HEK293 (cell line): ENCODE measurements at regions not wholly inside any gene's neighbourhood (a gene's known extent, or its start where the extent isn't known, plus 50 kb on each side); places are given as distances from the start of the nearest gene placed in this dataset.

ENCODE experiments used
- CTCF ChIA-PET: fragments of 350-600 bp; formaldehyde crosslinking; extraction: SDS; loops from one replicate; lab custom pipeline; 2021; ENCODE audit warnings: antibody characterized with exemption; lab: Yijun Ruan, JAX
- POLR2A ChIA-PET: fragments of 300-600 bp; formaldehyde crosslinking; extraction: SDS; loops from one replicate; lab custom pipeline; 2020; ENCODE audit warnings: antibody characterized with exemption, inconsistent platforms; lab: Yijun Ruan, JAX
- H3K27ac ChIP-seq: fragments of 200-500 bp; sonication (Bioruptor generic); 2 replicates; pipeline ENCODE4 v1.5.1; 2014; ENCODE audit warnings: low read depth, low read length, control low read depth, inconsistent platforms; ENCODE audit errors: extremely low read depth
- H3K36me3 ChIP-seq, 2 experiments: fragments of 200-500 bp in 1 of 2; sonication (Bioruptor generic) in 1 of 2; 1 replicate in 1 of 2; 2 replicates in 1 of 2; pipeline ENCODE4 v1.5.1; 2014 to 2017; ENCODE audit warnings: inconsistent platforms in 2 of 2, low read length in 2 of 2; ENCODE audit not compliant: control insufficient read depth in 2 of 2, insufficient read depth in 1 of 2
- H3K4me1 ChIP-seq: fragments of 200-500 bp; sonication (Bioruptor generic); 2 replicates; pipeline ENCODE4 v1.5.1; 2014; ENCODE audit warnings: mild to moderate bottlenecking, low read length, inconsistent platforms; ENCODE audit not compliant: control insufficient read depth, insufficient read depth
- H3K4me3 ChIP-seq: 2 replicates; pipeline ENCODE4 v1.5.1; 2011; ENCODE audit warnings: low read depth, mild to moderate bottlenecking, control low read depth, low read length, moderate library complexity
- H3K9me3 ChIP-seq: fragments of 200-500 bp; sonication (Bioruptor generic); 2 replicates; pipeline ENCODE4 v1.5.1; 2014; ENCODE audit warnings: low read depth, low read length, inconsistent platforms; ENCODE audit not compliant: control insufficient read depth, insufficient read depth
- GFI1B ChIP-seq: fragments of 450-650 bp; formaldehyde crosslinking; IDR thresholded peaks from 2 replicates; pipeline ENCODE4 v1.5.1; 2016; ENCODE audit warnings: missing biosample characterization, missing genetic modification characterization
- OSR2 ChIP-seq: fragments of 450-650 bp; formaldehyde crosslinking; IDR thresholded peaks from 2 replicates; pipeline ENCODE4 v1.5.1; 2016; ENCODE audit warnings: missing biosample characterization, missing genetic modification characterization
- SCRT2 ChIP-seq: fragments of 450-650 bp; formaldehyde crosslinking; IDR thresholded peaks from 2 replicates; pipeline ENCODE4 v1.5.1; 2016; ENCODE audit warnings: missing biosample characterization, missing genetic modification characterization
- SP3 ChIP-seq: fragments of 450-650 bp; formaldehyde crosslinking; IDR thresholded peaks from 2 replicates; pipeline ENCODE4 v1.5.1; 2016; ENCODE audit warnings: missing biosample characterization, missing genetic modification characterization
- ZNF2 ChIP-seq: fragments of 450-650 bp; formaldehyde crosslinking; IDR thresholded peaks from 2 replicates; pipeline ENCODE4 v1.5.1; 2016; ENCODE audit warnings: missing biosample characterization, missing genetic modification characterization
- ZNF350 ChIP-seq: fragments of 450-650 bp; formaldehyde crosslinking; IDR thresholded peaks from 2 replicates; pipeline ENCODE4 v1.5.0; 2017; ENCODE audit warnings: missing biosample characterization, mild to moderate bottlenecking, missing genetic modification characterization
- ZNF416 ChIP-seq: fragments of 450-650 bp; formaldehyde crosslinking; IDR thresholded peaks from 2 replicates; pipeline ENCODE4 v1.5.1; 2016; ENCODE audit warnings: missing biosample characterization, missing genetic modification characterization
- ZNF426 ChIP-seq: fragments of 450-650 bp; formaldehyde crosslinking; IDR thresholded peaks from 2 replicates; pipeline ENCODE4 v1.5.1; 2017; ENCODE audit warnings: missing biosample characterization, missing genetic modification characterization, mild to moderate bottlenecking, inconsistent platforms, moderate library complexity
- ZNF473 ChIP-seq: fragments of 450-650 bp; formaldehyde crosslinking; IDR thresholded peaks from 2 replicates; pipeline ENCODE4 v1.5.1; 2017; ENCODE audit warnings: missing biosample characterization, missing genetic modification characterization
- ZNF529 ChIP-seq: fragments of 450-650 bp; formaldehyde crosslinking; IDR thresholded peaks from 2 replicates; pipeline ENCODE4 v1.5.1; 2017; ENCODE audit warnings: missing genetic modification characterization, missing biosample characterization; ENCODE audit not compliant: insufficient replicate concordance
- ZNF548 ChIP-seq: fragments of 450-650 bp; formaldehyde crosslinking; IDR thresholded peaks from 2 replicates; pipeline ENCODE4 v1.5.1; 2016; ENCODE audit warnings: missing biosample characterization, missing genetic modification characterization
- ZNF629 ChIP-seq: fragments of 450-650 bp; formaldehyde crosslinking; IDR thresholded peaks from 2 replicates; pipeline ENCODE4 v1.5.1; 2017; ENCODE audit warnings: missing biosample characterization, missing genetic modification characterization
- ZNF791 ChIP-seq: fragments of 450-650 bp; formaldehyde crosslinking; IDR thresholded peaks from 2 replicates; pipeline ENCODE4 v1.5.1; 2016; ENCODE audit warnings: missing biosample characterization, missing genetic modification characterization
- ZSCAN23 ChIP-seq: fragments of 450-650 bp; formaldehyde crosslinking; IDR thresholded peaks from 2 replicates; pipeline ENCODE4 v1.5.1; 2016; ENCODE audit warnings: missing biosample characterization, missing genetic modification characterization
- TF ChIP-seq, protein P1 (sequence below): fragments of 450-650 bp; formaldehyde crosslinking; conservative IDR thresholded peaks from 2 replicates; pipeline ENCODE4 v1.5.1; 2016; ENCODE audit warnings: low read depth, missing biosample characterization, missing genetic modification characterization
- TF ChIP-seq, protein P2 (sequence below): fragments of 450-650 bp; formaldehyde crosslinking; IDR thresholded peaks from 2 replicates; pipeline ENCODE4 v1.5.1; 2017; ENCODE audit warnings: missing biosample characterization, missing genetic modification characterization
- TF ChIP-seq, protein P3 (sequence below): fragments of 450-650 bp; formaldehyde crosslinking; IDR thresholded peaks from 2 replicates; pipeline ENCODE4 v1.5.1; 2017; ENCODE audit warnings: missing biosample characterization, missing genetic modification characterization
- TF ChIP-seq, protein P4 (sequence below): fragments of 450-650 bp; formaldehyde crosslinking; IDR thresholded peaks from 2 replicates; pipeline ENCODE4 v1.5.1; 2017; ENCODE audit warnings: missing biosample characterization, mild to moderate bottlenecking, missing genetic modification characterization, moderate library complexity
- TF ChIP-seq, protein P5 (sequence below): IDR thresholded peaks from 2 replicates; pipeline ENCODE4 v1.6.1; 2011; ENCODE audit warnings: mild to moderate bottlenecking, low read depth, low read length, borderline replicate concordance

DNA sequence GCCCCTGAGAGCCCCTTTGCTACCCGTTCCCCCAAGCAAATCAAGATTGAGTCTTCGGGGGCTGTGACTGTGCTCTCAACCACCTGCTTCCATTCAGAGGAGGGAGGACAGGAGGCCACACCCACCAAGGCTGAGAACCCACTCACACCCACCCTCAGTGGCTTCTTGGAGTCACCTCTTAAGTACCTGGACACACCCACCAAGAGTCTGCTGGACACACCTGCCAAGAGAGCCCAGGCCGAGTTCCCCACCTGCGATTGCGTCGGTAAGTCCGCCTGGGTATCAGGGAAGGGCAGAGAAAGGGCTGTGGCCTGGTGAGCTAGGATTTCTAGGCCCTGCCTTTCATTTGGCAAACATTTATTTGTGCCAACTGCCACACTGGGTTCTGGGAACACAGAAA is 63.4 kb downstream of the TET3 start (continued):
- TF ChIP-seq, protein P1, sequence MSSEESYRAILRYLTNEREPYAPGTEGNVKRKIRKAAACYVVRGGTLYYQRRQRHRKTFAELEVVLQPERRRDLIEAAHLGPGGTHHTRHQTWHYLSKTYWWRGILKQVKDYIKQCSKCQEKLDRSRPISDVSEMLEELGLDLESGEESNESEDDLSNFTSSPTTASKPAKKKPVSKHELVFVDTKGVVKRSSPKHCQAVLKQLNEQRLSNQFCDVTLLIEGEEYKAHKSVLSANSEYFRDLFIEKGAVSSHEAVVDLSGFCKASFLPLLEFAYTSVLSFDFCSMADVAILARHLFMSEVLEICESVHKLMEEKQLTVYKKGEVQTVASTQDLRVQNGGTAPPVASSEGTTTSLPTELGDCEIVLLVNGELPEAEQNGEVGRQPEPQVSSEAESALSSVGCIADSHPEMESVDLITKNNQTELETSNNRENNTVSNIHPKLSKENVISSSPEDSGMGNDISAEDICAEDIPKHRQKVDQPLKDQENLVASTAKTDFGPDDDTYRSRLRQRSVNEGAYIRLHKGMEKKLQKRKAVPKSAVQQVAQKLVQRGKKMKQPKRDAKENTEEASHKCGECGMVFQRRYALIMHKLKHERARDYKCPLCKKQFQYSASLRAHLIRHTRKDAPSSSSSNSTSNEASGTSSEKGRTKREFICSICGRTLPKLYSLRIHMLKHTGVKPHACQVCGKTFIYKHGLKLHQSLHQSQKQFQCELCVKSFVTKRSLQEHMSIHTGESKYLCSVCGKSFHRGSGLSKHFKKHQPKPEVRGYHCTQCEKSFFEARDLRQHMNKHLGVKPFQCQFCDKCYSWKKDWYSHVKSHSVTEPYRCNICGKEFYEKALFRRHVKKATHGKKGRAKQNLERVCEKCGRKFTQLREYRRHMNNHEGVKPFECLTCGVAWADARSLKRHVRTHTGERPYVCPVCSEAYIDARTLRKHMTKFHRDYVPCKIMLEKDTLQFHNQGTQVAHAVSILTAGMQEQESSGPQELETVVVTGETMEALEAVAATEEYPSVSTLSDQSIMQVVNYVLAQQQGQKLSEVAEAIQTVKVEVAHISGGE (tag by site-specific recombination) = no peak

DNA sequence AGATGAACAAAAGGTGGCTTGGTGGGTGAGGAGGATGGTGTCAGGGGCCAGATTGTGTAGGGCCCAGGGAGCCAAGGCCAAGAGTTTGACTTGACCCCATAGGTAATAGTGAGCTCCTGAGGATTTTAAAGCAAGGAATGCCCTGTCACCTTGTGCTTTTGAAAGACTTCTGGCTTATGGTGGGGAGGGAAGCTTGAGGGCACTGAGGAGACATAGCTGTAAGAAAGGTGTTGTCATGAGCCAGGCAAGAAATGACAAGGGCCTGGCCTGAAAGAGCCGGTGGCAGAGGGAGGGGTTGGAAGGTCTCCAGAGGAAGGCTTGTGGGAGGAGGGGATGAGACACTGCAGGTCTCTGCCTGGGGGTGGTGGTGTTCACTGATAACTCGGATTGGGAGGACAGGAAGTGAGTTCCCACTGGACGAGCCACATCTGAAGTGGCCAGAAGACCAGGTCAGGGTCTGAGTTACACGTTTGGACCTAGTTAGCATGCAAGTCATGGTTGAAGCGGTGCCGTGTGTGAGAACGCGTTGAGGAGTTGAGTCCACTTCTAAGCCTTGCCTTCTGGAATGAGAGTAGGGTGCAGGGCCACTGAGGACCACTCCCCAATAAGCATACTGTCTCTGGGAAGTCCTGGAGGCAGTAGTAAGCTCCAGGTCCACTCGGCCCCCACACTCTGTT is 64.3 kb downstream of the TET3 start:
- Histone ChIP-seq H3K4me1 (peaks cover 9% of the 10 kb centered on the region), H3K9me3 (no peaks in the 10 kb centered on the region), H3K27ac (no peak overlapping the region), H3K36me3 (peaks cover 0 to 24% of the 10 kb centered on the region in 2 experiments; a peak in 1 of 3 replicates), H3K4me3 (no peak overlapping the region)
- CTCF ChIA-PET = no interaction called here
- POLR2A ChIA-PET = no interaction called here
- no peak for TF ChIP-seq ZNF529
- TF ChIP-seq, protein P2, sequence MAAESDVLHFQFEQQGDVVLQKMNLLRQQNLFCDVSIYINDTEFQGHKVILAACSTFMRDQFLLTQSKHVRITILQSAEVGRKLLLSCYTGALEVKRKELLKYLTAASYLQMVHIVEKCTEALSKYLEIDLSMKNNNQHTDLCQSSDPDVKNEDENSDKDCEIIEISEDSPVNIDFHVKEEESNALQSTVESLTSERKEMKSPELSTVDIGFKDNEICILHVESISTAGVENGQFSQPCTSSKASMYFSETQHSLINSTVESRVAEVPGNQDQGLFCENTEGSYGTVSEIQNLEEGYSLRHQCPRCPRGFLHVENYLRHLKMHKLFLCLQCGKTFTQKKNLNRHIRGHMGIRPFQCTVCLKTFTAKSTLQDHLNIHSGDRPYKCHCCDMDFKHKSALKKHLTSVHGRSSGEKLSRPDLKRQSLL (tag by site-specific recombination) = no peak
- TF ChIP-seq, protein P3, sequence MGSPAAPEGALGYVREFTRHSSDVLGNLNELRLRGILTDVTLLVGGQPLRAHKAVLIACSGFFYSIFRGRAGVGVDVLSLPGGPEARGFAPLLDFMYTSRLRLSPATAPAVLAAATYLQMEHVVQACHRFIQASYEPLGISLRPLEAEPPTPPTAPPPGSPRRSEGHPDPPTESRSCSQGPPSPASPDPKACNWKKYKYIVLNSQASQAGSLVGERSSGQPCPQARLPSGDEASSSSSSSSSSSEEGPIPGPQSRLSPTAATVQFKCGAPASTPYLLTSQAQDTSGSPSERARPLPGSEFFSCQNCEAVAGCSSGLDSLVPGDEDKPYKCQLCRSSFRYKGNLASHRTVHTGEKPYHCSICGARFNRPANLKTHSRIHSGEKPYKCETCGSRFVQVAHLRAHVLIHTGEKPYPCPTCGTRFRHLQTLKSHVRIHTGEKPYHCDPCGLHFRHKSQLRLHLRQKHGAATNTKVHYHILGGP (tag by site-specific recombination) = no peak
- no peak for TF ChIP-seq ZNF416 (tag by site-specific recombination)
- TF ChIP-seq SP3 (tag by site-specific recombination) = no peak
- no peak for TF ChIP-seq GFI1B (tag by site-specific recombination)
- TF ChIP-seq OSR2 (tag by site-specific recombination) = no peak
- TF ChIP-seq SCRT2 = no peak
- no peak for TF ChIP-seq ZNF473 (tag by site-specific recombination)
- TF ChIP-seq, protein P4, sequence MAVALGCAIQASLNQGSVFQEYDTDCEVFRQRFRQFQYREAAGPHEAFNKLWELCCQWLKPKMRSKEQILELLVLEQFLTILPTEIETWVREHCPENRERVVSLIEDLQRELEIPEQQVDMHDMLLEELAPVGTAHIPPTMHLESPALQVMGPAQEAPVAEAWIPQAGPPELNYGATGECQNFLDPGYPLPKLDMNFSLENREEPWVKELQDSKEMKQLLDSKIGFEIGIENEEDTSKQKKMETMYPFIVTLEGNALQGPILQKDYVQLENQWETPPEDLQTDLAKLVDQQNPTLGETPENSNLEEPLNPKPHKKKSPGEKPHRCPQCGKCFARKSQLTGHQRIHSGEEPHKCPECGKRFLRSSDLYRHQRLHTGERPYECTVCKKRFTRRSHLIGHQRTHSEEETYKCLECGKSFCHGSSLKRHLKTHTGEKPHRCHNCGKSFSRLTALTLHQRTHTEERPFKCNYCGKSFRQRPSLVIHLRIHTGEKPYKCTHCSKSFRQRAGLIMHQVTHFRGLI (tag by site-specific recombination) = no peak
- no peak for TF ChIP-seq ZNF548 (tag by site-specific recombination)
- TF ChIP-seq ZNF791 (tag by site-specific recombination) = no peak
- no peak for TF ChIP-seq ZNF2 (tag by site-specific recombination)
- no peak for TF ChIP-seq ZSCAN23
- TF ChIP-seq ZNF350 (tag by site-specific recombination) = no peak
- TF ChIP-seq, protein P5, sequence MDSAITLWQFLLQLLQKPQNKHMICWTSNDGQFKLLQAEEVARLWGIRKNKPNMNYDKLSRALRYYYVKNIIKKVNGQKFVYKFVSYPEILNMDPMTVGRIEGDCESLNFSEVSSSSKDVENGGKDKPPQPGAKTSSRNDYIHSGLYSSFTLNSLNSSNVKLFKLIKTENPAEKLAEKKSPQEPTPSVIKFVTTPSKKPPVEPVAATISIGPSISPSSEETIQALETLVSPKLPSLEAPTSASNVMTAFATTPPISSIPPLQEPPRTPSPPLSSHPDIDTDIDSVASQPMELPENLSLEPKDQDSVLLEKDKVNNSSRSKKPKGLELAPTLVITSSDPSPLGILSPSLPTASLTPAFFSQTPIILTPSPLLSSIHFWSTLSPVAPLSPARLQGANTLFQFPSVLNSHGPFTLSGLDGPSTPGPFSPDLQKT = no peak
- no peak for TF ChIP-seq ZNF629
- TF ChIP-seq ZNF426 (tag by site-specific recombination) = no peak
